Right lobe of liver (tissue), 6 donors: ENCODE measurements at regions not wholly inside any gene's neighbourhood (a gene's known extent, or its start where the extent isn't known, plus 50 kb on each side); places are given as distances from the start of the nearest gene placed in this dataset.
A peak's percentile ranks its signal among the peaks of the same experiment; 100 is the strongest.

Source experiments
- ATAC-seq, 4 donors: fragments of 200-7000 bp; cut with Tn5 transposase; one replicate each; pipeline ENCODE4 v1.9.1; 2020; ENCODE audit warnings: mild to moderate bottlenecking in 4 of 4, moderate library complexity in 4 of 4
- DNase-seq, 3 donors: peaks; one replicate each; pipeline ENCODE4 v3.0.0-alpha.2; 2020
- H3K27ac ChIP-seq, 3 donors: fragments of 200-600 bp; one replicate each; pipeline ENCODE4 v1.8.0; 2022
- H3K27me3 ChIP-seq, 2 donors: fragments of 200-600 bp; one replicate each; pipeline ENCODE4 v1.8.0; 2022
- H3K36me3 ChIP-seq, 4 donors: fragments of 200-600 bp; sonication (generic) in 1 of 4; one replicate each; pipeline versions ENCODE4 v1.5.1 to v1.8.0; 2017 to 2022; ENCODE audit warnings: control low read depth in 1 of 4
- H3K4me1 ChIP-seq, 4 donors: fragments of 200-600 bp; sonication (generic) in 1 of 4; one replicate each; pipeline versions ENCODE4 v1.5.1 to v1.8.0; 2017 to 2022; ENCODE audit warnings: control low read depth in 1 of 4
- H3K4me3 ChIP-seq, 3 donors: fragments of 200-600 bp; one replicate each; pipeline ENCODE4 v1.8.0; 2022
- H3K9me3 ChIP-seq, 4 donors: fragments of 200-600 bp; sonication (generic) in 1 of 4; one replicate each; pipeline versions ENCODE4 v1.5.1 to v1.8.0; 2017 to 2022; ENCODE audit warnings: control low read depth in 1 of 4
- POLR2A ChIP-seq: fragments of 450-650 bp; IDR thresholded peaks from one replicate; pipeline ENCODE4 v1.6.1; 2017; ENCODE audit warnings: antibody characterized with exemption, mild to moderate bottlenecking
- WGBS: methylation state at CpG from one replicate; pipeline ENCODE4 v1.1.6; 2018; ENCODE audit warnings: low coverage, low lambda C conversion rate; ENCODE audit not compliant: insufficient coverage; ENCODE audit errors: missing lambda C conversion rate; 5-methylcytosine and 5-hydroxymethylcytosine counted together
- intact Hi-C, 2 donors: fragments of 100-400 bp; cut with DNase I; formaldehyde crosslinking; loops; one replicate each; pipeline versions ENCODE4 v1.11.2 to v1.14.1; 2022
- TF ChIP-seq, protein P1 (sequence below), 4 donors: fragments of 200-600 bp in 3 of 4; fragments of 450-650 bp in 1 of 4; IDR thresholded peaks; one replicate each; pipeline versions ENCODE4 v1.5.1 to v1.8.0; 2016 to 2022; ENCODE audit warnings: antibody characterized with exemption in 4 of 4, mild to moderate bottlenecking in 2 of 4
- donor health status: DM: no; HTN: yes; CAD: no.
- donor health status: DM: no; HTN: no; CAD: no.
- donor health status: DM: no; HTN: no; CAD: no.
- donor health status: DM: no; HTN: yes; CAD: no.
- donor health status: DM: no; HTN: yes; CAD: no.

DNA sequence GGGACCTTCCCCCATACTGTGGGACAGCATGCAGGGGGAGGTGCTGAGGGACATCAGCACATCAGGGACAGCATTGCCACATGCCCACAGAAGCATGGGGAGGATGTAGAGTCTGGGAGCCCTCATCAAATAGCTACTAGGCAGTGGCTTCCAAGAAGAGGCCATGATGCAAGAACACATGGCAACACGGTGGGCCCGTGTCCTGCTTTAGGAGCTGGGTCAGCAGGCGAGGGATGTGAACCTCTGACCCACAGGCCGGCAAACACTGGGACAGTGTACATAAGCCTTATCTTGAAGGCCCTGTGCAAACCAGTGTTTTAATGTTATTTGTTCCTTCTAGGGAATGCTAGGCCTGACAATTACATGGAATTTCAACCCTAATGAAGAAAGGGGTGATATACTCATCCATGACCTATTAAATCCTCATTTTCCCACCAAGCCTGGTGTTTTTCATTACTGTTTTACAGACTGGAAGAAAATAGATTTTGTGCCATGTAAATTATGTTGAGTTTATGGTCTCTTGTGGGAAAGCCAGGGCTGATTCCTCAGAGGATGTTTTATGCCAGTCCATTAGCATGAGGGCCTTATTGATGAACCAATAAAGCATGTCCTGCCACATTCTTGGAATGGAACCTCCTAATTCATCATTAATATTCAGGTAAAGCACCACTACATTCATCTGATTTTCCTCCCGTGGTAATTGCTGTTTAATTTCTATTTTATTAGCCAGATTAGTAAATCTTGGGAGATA is 61.7 kb upstream of the SLC25A26 start:
- intact Hi-C loops, result no loop called here
- Histone ChIP-seq H3K36me3 (no peaks in the 10 kb centered on the region), H3K27ac (no peak overlapping the region), H3K27me3 (no peaks in the 10 kb centered on the region), H3K9me3 (no peaks in the 10 kb centered on the region), H3K4me3 (no peak overlapping the region), H3K4me1 (no peaks in the 10 kb centered on the region)
- 53% methylated on average over 2 of the region's 5 CpGs for WGBS
- no peak for TF ChIP-seq POLR2A
- TF ChIP-seq, protein P1, sequence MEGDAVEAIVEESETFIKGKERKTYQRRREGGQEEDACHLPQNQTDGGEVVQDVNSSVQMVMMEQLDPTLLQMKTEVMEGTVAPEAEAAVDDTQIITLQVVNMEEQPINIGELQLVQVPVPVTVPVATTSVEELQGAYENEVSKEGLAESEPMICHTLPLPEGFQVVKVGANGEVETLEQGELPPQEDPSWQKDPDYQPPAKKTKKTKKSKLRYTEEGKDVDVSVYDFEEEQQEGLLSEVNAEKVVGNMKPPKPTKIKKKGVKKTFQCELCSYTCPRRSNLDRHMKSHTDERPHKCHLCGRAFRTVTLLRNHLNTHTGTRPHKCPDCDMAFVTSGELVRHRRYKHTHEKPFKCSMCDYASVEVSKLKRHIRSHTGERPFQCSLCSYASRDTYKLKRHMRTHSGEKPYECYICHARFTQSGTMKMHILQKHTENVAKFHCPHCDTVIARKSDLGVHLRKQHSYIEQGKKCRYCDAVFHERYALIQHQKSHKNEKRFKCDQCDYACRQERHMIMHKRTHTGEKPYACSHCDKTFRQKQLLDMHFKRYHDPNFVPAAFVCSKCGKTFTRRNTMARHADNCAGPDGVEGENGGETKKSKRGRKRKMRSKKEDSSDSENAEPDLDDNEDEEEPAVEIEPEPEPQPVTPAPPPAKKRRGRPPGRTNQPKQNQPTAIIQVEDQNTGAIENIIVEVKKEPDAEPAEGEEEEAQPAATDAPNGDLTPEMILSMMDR (IDR thresholded peaks at IDR 0.05), result no peak
- DNase-seq (peak in 2 of 3 donors; percentile 20 to 64), ATAC-seq (peak in 3 of 4 donors; percentile 34 to 77 (median 64))

DNA sequence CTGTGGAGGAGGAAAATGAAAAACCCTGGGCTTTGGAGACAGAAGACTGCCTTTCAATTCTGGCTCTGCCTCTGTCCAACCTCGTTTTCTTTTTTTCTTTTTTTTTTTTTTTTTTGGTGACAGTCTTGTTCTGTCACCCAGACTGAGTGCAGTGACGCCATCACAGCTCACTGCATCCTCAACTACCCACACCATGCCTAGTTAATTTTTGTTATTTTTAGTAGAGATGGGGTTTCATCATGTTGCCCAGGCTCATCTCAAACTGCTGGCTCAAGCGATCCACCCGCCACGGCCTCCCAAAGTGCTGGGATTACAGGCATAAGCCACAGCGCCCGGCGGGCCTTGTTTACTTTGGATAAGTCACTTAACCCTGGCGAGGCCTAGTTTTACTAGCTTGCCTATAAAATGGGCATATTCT is 66.3 kb upstream of the SLC25A26 start:
- Histone ChIP-seq H3K36me3 (no peaks in the 10 kb centered on the region), H3K27ac (no peak overlapping the region), H3K9me3 (no peaks in the 10 kb centered on the region), H3K4me3 (no peak overlapping the region), H3K4me1 (no peaks in the 10 kb centered on the region), H3K27me3 (no peaks in the 10 kb centered on the region)
- TF ChIP-seq, protein P1 (IDR thresholded peaks at IDR 0.05), result no peak
- no peak for TF ChIP-seq POLR2A
- 67% methylated on average over 9 of the region's 9 CpGs for WGBS
- DNase-seq, result no peak
- intact Hi-C loops, result no loop called here
- no peak for ATAC-seq

DNA sequence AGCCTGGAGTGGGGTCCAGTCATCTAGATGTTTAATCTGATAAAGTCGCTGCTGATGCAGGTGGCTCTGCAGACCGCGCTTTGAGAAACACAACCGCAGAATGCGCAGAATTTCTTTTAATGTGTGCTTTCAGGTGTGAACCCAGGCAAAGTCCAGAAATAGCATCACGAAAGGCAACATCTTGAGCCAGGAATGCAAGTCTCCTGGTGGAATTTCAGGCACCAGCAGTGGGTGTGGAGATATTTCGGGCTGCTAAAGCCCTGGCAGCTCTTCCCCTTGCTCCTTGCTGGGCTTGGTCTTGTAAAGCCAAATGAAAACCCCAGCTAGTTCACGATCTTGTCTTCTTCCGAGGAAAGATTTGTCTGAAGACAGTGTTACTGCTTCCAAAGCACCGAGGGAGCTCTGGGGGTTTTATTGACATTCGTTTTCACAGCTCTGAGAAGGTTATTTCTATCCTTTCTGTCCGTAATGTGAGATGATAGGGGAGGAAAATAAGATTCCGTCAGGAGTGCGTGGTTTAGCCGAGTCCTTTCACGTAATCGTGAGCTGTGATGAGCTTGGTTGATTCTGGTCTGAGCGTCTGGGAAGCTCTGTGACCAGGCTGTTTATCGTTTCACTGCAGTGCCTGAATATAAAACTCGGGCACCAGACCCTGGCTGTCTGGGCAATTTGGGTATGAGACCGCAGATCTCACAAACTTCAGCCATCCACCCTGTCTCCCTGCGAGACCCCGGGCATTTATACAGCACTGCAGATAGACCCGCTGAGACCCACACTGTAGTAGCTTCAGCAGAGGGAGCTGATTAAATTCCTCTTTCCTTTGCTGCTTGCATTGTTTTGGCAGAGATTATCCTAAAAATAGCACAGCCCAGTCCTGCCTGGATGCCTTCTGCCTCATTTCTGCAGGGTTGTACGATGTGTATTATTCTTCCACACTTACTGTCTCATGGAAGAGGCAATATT is 67.0 kb upstream of the SLC25A26 start:
- 52% methylated on average over 17 of the region's 25 CpGs for WGBS
- intact Hi-C loops, result no loop called here
- no peaks in the 10 kb centered on the region for H3K4me1 ChIP-seq
- H3K27ac ChIP-seq, result no peak overlapping the region
- H3K9me3 ChIP-seq, result no peaks in the 10 kb centered on the region
- no peak overlapping the region for H3K4me3 ChIP-seq
- TF ChIP-seq, protein P1 (IDR thresholded peaks at IDR 0.05), result no peak
- no peak for TF ChIP-seq POLR2A
- H3K36me3 ChIP-seq, result no peaks in the 10 kb centered on the region
- ATAC-seq (peak in 3 of 4 donors; percentile 22 to 27 (median 24)), DNase-seq (no peak)
- no peaks in the 10 kb centered on the region for H3K27me3 ChIP-seq

DNA sequence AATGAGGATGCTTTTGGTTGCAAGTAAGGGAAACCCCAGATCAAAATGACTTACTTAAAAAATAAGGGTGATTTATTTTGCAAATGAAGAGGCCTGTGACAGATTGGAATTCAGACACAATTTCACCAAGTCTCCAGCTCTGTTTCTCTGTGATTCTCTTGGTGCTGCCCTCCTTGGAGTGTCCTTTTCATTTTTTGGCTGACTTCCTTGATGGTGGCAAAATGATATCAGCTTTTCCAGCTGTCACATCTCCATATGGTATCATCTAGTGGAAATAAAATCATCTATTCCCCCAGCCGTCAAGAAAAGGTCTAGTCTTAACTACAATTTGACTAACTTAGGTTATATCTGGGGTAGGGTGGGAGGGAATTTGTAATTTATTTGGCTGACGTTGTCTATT is 68.5 kb upstream of the SLC25A26 start:
- intact Hi-C loops, result no loop called here
- Histone ChIP-seq H3K27me3 (no peaks in the 10 kb centered on the region), H3K36me3 (no peaks in the 10 kb centered on the region), H3K27ac (no peak overlapping the region), H3K4me3 (no peak overlapping the region), H3K9me3 (no peaks in the 10 kb centered on the region), H3K4me1 (no peaks in the 10 kb centered on the region)
- DNase-seq (no peak), ATAC-seq (no peak)
- TF ChIP-seq, protein P1 (IDR thresholded peaks at IDR 0.05), result no peak
- no peak for TF ChIP-seq POLR2A
- 82% methylated on average over 2 of the region's 2 CpGs for WGBS
